CD4-positive, alpha-beta T cell treated with Interleukin-17A for 4 hours (primary cell): ENCODE measurements at regions not wholly inside any gene's neighbourhood (a gene's known extent, or its start where the extent isn't known, plus 50 kb on each side); places are given as distances from the start of the nearest gene placed in this dataset.

Experiments
- DNase-seq: peaks from one replicate; pipeline ENCODE4 v3.0.0-alpha.2; 2020; ENCODE audit warnings: mixed read lengths

GRCh38 chr2:173831312-173832229 lies 133.6 kb downstream of the SP3 start:
- DNase-seq: no peak

- no peak for DNase-seq
Measured at GRCh38 chr2:173834141-173834540, 131.0 kb downstream of the SP3 start.

- no peak for DNase-seq
Measured at GRCh38 chr2:173835726-173836125, 129.4 kb downstream of the SP3 start.

- no peak for DNase-seq
Measured at GRCh38 chr2:173841110-173841509, 124.1 kb downstream of the SP3 start.

GRCh38 chr2:173843526-173843925 lies 121.6 kb downstream of the SP3 start:
- no peak for DNase-seq

GRCh38 chr2:173851141-173851641 lies 114.0 kb downstream of the SP3 start:
- DNase-seq: no peak

- DNase-seq: no peak
Measured at GRCh38 chr2:173854141-173854540, 111.0 kb downstream of the SP3 start.

GRCh38 chr2:173854840-173855239 lies 110.3 kb downstream of the SP3 start:
- no peak for DNase-seq

- no peak for DNase-seq
Measured at GRCh38 chr2:173855661-173856060, 109.5 kb downstream of the SP3 start.
